Activated CD8-positive, alpha-beta T cell treated with anti-CD3 and anti-CD28 coated beads for 36 hours (primary cell): ENCODE measurements at regions not wholly inside any gene's neighbourhood (a gene's known extent, or its start where the extent isn't known, plus 50 kb on each side); places are given as distances from the start of the nearest gene placed in this dataset.
"Not testable (repeated sequence)": the region's sequence is repeated elsewhere in the genome, so short reads cannot be mapped to it uniquely, and the experiment has no call there.

ENCODE experiments used
- ATAC-seq: fragments of 200-7000 bp; cut with Tn5 transposase; one replicate; pipeline ENCODE4 v1.10.0; 2021; ENCODE audit warnings: mild to moderate bottlenecking, moderate library complexity
- CTCF ChIA-PET: fragments of 350-600 bp; sonication (Branson Sonifier 250); formaldehyde crosslinking; loops from one replicate; lab custom pipeline; 2021; ENCODE audit warnings: antibody characterized with exemption; lab: Charles Lee
- POLR2A ChIA-PET: fragments of 350-600 bp; sonication (Branson Sonifier 250); formaldehyde crosslinking; loops from one replicate; lab custom pipeline; 2021; ENCODE audit warnings: antibody characterized with exemption; lab: Charles Lee
- DNase-seq: peaks from one replicate; pipeline ENCODE4 v3.0.0-alpha.2; 2020
- H3K27ac Mint-ChIP-seq: one replicate; pipeline ENCODE4 v1.8.0; 2021; ENCODE audit warnings: mild to moderate bottlenecking, mixed read lengths
- H3K27me3 Mint-ChIP-seq: one replicate; pipeline ENCODE4 v1.8.0; 2021; ENCODE audit warnings: mixed read lengths
- H3K36me3 Mint-ChIP-seq: one replicate; pipeline ENCODE4 v1.8.0; 2021; ENCODE audit warnings: low read depth, mixed read lengths
- H3K4me1 Mint-ChIP-seq: one replicate; pipeline ENCODE4 v1.8.0; 2021; ENCODE audit warnings: low read depth, mixed read lengths
- H3K4me3 Mint-ChIP-seq: one replicate; pipeline ENCODE4 v1.8.0; 2021; ENCODE audit warnings: mild to moderate bottlenecking, moderate library complexity, mixed read lengths
- H3K9me3 Mint-ChIP-seq: one replicate; pipeline ENCODE4 v1.8.0; 2021; ENCODE audit warnings: mixed read lengths
- intact Hi-C: fragments of 100-400 bp; cut with micrococcal nuclease; formaldehyde crosslinking; loops from one replicate; pipeline ENCODE4 v1.10.0; 2022
- TF ChIP-seq, protein P1 (sequence below): fragments of 200-600 bp; IDR thresholded peaks from one replicate; pipeline ENCODE4 v1.8.0; 2022; ENCODE audit warnings: antibody characterized with exemption, mild to moderate bottlenecking

DNA sequence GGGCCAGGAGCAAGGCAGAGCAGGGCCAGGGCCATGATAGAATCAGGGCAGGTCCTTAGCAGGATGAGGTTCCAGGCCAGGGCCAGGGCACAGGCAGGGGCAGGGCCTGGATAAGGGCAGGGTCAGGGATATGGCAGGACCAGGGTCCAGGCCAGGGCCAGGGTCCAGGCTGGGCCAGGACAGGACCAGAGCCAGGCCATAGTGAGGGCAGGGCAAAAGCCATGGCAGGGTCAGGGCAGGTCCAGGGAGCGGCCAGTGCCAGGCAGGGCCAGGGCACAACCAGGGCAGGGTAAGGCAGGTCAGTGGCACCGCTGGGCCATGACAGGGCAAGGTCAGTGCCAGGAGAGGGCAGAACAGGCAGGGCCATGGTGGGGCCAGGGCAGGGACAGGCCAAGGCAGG is 152.2 kb downstream of the LIPI start:
- Mint-ChIP-seq H3K4me3 (no peak overlapping the region), H3K4me1 (no peaks in the 10 kb centered on the region), H3K9me3 (no peaks in the 10 kb centered on the region), H3K27me3 (no peaks in the 10 kb centered on the region), H3K36me3 (no peaks in the 10 kb centered on the region), H3K27ac (no peak overlapping the region)
- TF ChIP-seq, protein P1, sequence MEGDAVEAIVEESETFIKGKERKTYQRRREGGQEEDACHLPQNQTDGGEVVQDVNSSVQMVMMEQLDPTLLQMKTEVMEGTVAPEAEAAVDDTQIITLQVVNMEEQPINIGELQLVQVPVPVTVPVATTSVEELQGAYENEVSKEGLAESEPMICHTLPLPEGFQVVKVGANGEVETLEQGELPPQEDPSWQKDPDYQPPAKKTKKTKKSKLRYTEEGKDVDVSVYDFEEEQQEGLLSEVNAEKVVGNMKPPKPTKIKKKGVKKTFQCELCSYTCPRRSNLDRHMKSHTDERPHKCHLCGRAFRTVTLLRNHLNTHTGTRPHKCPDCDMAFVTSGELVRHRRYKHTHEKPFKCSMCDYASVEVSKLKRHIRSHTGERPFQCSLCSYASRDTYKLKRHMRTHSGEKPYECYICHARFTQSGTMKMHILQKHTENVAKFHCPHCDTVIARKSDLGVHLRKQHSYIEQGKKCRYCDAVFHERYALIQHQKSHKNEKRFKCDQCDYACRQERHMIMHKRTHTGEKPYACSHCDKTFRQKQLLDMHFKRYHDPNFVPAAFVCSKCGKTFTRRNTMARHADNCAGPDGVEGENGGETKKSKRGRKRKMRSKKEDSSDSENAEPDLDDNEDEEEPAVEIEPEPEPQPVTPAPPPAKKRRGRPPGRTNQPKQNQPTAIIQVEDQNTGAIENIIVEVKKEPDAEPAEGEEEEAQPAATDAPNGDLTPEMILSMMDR, result no peak
- ChIA-PET POLR2A (no interaction called here), CTCF (no interaction called here)
- intact Hi-C loops, result no loop called here
- DNase-seq (no peak), ATAC-seq (no peak)

DNA sequence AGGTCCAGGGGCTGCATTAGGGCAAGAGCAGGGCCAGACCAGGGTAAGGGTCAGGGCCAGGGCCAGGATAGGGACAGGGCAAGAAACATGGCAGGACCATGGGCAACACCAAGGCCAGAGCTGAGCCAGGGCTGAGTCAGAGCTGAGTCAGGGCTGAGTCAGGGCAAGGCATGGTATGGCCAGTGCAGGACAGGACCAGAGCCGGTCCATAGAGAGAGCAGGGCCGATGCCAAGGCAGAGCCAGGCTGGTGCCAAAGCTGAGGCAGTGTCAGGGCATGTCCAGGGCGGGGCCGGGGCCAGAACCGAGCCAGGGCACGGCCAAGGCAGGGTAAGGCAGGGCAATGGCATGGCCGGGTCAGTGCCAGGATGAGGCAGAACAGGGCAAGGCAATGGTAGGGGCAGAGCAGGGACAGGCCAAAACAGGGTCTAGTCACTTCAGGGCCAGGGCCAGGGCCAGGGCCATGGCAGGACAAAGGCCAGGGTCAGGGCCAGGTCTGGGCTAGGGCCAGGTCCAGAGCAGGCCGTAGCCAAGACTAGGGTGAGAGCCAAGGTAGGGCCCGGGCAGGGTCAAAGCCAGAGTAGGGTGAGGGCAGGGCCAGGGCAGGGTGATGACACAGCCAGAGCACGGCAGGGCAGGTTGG is 152.8 kb downstream of the LIPI start:
- CTCF ChIA-PET, H3K27me3 Mint-ChIP-seq, H3K4me1 Mint-ChIP-seq, H3K4me3 Mint-ChIP-seq, POLR2A ChIA-PET, H3K9me3 Mint-ChIP-seq, ATAC-seq, intact Hi-C loops, H3K27ac Mint-ChIP-seq, H3K36me3 Mint-ChIP-seq, DNase-seq: not testable (repeated sequence)

DNA sequence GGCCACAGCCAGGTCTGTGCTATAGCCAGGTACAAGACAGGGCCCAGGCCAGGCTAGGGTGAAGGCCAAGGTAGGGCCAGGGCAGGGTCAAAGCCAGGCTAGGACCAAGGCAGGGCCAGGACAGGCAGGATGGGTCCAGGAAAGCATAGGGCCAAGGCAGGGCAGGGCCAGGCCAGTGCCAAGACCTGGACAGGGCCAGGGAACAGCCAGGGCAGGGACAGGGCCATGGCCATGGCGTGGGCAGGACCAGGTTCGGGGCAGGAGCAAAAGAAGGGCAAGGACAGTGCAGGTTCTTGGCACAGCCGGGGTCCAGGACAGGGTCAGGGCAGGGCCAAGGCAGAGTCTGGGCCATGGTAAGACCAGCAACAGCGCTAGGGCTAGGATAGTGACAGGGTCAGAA is 153.4 kb downstream of the LIPI start:
- H3K4me1 Mint-ChIP-seq, result no peaks in the 10 kb centered on the region
- ChIA-PET POLR2A (no interaction called here), CTCF (no interaction called here)
- DNase-seq, result no peak
- no peak for ATAC-seq
- intact Hi-C loops, result no loop called here
- no peaks in the 10 kb centered on the region for H3K36me3 Mint-ChIP-seq
- no peak overlapping the region for H3K27ac Mint-ChIP-seq
- TF ChIP-seq, protein P1, result no peak
- no peaks in the 10 kb centered on the region for H3K27me3 Mint-ChIP-seq
- H3K4me3 Mint-ChIP-seq, result no peak overlapping the region
- no peaks in the 10 kb centered on the region for H3K9me3 Mint-ChIP-seq

- Mint-ChIP-seq H3K27me3 (no peaks in the 10 kb centered on the region), H3K9me3 (no peaks in the 10 kb centered on the region), H3K4me1 (no peaks in the 10 kb centered on the region), H3K36me3 (no peaks in the 10 kb centered on the region), H3K27ac (no peak overlapping the region), H3K4me3 (no peak overlapping the region)
- POLR2A ChIA-PET, result no interaction called here
- intact Hi-C loops, result no loop called here
- TF ChIP-seq, protein P1, result no peak
- no peak for DNase-seq
- no peak for ATAC-seq
- CTCF ChIA-PET, result no interaction called here
These were observed 154.0 kb downstream of the LIPI start for GRCh38 chr21:14056771-14057191.

DNA sequence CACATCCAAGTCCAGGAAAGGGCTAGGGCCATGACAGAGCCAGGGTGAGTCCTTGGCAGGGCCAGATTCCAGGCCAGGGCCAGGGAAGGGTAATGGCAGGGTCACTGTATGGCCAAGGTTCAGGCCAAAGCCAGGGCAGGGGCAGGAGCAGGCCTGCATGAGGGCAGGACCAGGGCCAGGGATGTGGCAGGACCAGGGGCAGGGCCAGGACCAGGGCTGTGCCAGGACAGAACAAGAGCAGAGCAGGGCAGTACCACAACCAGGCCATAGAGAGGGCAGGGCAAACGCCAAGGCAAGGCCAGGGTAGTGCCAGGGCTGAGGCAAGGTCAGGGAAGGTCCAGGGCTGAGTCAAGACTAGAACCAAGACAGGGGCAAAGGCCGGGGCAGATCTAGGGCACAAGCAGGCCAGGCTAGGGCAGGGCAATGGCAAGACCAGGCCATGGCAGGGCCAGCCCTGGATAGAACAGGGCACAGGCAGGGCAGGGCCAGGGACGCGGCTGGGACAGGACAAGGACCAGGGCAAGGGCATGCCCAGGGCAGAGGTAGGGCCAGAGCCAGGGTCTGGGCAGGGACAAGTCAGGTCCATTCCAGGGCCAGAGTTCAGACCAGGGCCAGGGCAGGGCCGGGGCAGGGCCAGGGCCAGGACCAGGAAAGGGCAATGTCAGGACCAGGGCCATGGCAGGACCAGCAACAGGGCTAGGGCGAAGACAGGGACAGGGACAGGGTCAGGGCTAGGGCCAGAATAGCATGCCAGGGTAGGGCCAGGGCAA is 154.8 kb downstream of the LIPI start:
- intact Hi-C loops, H3K9me3 Mint-ChIP-seq, H3K4me1 Mint-ChIP-seq, POLR2A ChIA-PET, ATAC-seq, H3K4me3 Mint-ChIP-seq, DNase-seq, CTCF ChIA-PET, H3K36me3 Mint-ChIP-seq, H3K27ac Mint-ChIP-seq, H3K27me3 Mint-ChIP-seq: not testable (repeated sequence)

GRCh38 chr21:14054682-14055081 is 156.1 kb downstream of the LIPI start:
- no peak for DNase-seq
- H3K36me3 Mint-ChIP-seq, result no peaks in the 10 kb centered on the region
- intact Hi-C loops, result no loop called here
- no peak for ATAC-seq
- no peaks in the 10 kb centered on the region for H3K27me3 Mint-ChIP-seq
- ChIA-PET POLR2A (no interaction called here), CTCF (no interaction called here)
- H3K27ac Mint-ChIP-seq, result no peak overlapping the region
- no peaks in the 10 kb centered on the region for H3K9me3 Mint-ChIP-seq
- peaks cover 4% of the 10 kb centered on the region for H3K4me1 Mint-ChIP-seq
- H3K4me3 Mint-ChIP-seq, result no peak overlapping the region
- TF ChIP-seq, protein P1, result no peak
